ENCODE measurements at regions not wholly inside any gene's neighbourhood (a gene's known extent, or its start where the extent isn't known, plus 50 kb on each side); places are given as distances from the start of the nearest gene placed in this dataset.
"Not testable (repeated sequence)": the region's sequence is repeated elsewhere in the genome, so short reads cannot be mapped to it uniquely, and the experiment has no call there.

DNA sequence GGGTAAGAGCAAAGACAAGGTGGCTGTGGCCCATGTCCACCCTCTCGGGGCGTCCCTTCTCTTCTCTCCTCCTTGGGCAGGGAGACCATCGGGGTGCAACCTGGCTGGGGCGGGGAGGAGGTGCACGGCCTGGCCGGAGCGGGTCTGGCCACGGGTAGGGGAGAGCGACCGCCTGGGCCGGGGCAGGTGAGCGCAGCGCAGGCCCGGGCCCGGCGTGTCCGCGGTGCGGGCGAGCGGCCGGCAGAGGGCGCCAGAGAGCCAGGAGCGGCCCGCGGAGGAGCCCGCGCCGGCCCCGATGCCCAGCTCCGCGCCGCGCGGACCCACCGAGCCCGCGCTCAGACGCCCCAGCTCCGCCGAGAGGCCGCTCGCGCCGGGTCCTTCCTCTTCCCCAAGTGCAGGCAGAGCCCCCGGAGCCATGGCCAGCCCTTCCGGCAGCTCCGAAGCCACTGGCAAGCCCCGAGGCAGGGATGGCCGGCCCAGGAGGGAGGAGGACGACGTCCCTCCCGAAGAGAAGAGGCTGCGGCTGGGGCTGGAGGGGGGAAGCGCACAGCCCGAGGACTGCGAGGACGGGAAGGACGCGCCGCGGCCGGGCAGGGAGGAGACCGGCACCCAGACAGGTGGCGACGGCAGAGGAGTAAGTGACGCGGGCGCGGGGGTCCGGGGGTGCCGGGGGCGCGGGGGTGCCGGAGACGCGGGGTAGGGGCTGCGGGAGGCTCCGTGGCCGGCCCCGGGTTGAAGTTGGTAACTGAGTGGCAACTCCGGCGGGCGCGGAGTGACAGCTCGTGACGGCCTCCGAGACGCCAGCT lies 142.1 kb upstream of the EEF2KMT start:
- H4K20me1 ChIP-seq (ENCODE audit: insufficient read depth, low read depth, low read length); H3K4me3 ChIP-seq (ENCODE audit: low read length); H3K9ac ChIP-seq (ENCODE audit: low read length); H3K27me3 ChIP-seq (ENCODE audit: low read length); H3K9me3 ChIP-seq (ENCODE audit: low read length); H2AFZ ChIP-seq (ENCODE audit: low read length); H3K4me2 ChIP-seq (ENCODE audit: low read depth, low read length, poor library complexity, severe bottlenecking); H3K9me2 ChIP-seq (replicated peaks; ENCODE audit: insufficient read depth, low read length); H3K27ac ChIP-seq (ENCODE audit: low read length); H3K4me1 ChIP-seq (ENCODE audit: low read length); H3K36me3 ChIP-seq (ENCODE audit: insufficient read depth, low read length); H3K79me2 ChIP-seq (ENCODE audit: low read length): not testable (repeated sequence)
- peak; percentile 67 for DNase-seq

DNA sequence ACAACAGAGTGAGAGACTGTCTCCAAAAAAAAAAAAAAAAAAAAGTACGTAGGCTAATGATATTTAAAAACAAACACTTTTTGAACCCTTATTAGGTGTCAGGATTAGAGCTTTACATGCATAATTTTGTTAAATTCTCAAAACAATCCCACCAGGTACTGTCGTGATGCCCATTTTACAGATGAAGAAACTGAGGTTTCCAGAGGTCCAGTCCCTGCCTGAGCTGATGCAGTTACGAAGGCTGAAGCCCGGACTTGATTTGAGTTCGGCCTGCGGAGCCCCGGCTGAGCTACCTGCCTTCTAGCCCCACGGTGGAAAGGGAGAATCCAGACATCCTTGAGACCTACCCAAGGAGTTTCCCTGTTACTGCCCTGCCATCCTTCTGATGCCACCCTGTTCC lies 137.5 kb upstream of the EEF2KMT start:
- no peaks in the 10 kb centered on the region for H3K4me1 ChIP-seq (ENCODE audit: low read length)
- no peak overlapping the region for H3K27ac ChIP-seq (ENCODE audit: low read length)
- H3K9ac ChIP-seq (ENCODE audit: low read length) = no peak overlapping the region
- H3K79me2 ChIP-seq (ENCODE audit: low read length) = no peaks in the 10 kb centered on the region
- no peaks in the 10 kb centered on the region for H3K9me3 ChIP-seq (ENCODE audit: low read length)
- H4K20me1 ChIP-seq (ENCODE audit: insufficient read depth, low read depth, low read length) = no peaks in the 10 kb centered on the region
- H3K27me3 ChIP-seq (ENCODE audit: low read length) = no peaks in the 10 kb centered on the region
- H2AFZ ChIP-seq (ENCODE audit: low read length) = no peak overlapping the region
- no peak for DNase-seq
- no peaks in the 10 kb centered on the region for H3K9me2 ChIP-seq (replicated peaks; ENCODE audit: insufficient read depth, low read length)
- H3K4me2 ChIP-seq (ENCODE audit: low read depth, low read length, poor library complexity, severe bottlenecking) = no peak overlapping the region
- no peaks in the 10 kb centered on the region for H3K36me3 ChIP-seq (ENCODE audit: insufficient read depth, low read length)
- H3K4me3 ChIP-seq (ENCODE audit: low read length) = no peak overlapping the region

DNA sequence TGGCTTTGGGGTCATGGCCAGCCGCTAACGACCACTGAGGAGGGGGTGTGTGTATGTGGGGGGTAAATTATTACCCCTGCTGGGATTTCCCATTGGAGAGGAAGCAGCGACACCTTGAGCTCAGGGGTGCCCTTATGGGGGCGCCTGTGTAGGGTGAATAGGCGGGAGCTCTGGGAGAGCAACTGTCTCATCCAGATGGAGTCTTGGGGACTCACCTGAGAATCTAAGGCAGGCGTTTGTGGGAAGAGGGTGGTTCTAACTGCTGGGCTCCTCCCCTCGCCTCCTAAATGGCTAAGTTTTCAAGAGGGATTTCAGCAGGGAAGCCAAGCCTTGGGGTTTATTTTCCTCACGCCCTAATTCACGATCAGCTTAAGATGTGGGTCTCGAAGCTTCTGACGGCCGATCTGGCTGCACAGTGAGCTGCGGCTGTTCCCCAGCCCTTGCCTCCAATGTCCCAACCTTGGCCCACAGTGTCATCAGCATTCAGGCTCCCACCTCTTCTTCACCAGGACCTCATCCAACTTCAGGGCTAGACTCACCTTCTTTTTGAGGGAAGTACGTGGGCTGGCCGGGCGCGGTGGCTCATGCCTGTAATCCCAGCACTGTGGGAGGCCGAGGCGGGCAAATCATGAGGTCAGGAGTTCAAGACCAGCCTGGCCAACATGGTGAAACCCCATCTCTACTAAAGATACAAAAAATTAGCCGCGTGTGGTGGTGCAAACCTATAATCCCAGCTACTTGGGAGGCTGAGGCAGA lies 136.9 kb upstream of the EEF2KMT start:
- Histone ChIP-seq H3K27me3 (ENCODE audit: low read length) (no peaks in the 10 kb centered on the region), H2AFZ (ENCODE audit: low read length) (no peak overlapping the region), H3K36me3 (ENCODE audit: insufficient read depth, low read length) (no peaks in the 10 kb centered on the region), H3K9me2 (replicated peaks; ENCODE audit: insufficient read depth, low read length) (no peaks in the 10 kb centered on the region), H3K79me2 (ENCODE audit: low read length) (no peaks in the 10 kb centered on the region), H3K4me3 (ENCODE audit: low read length) (no peak overlapping the region), H3K9ac (ENCODE audit: low read length) (no peak overlapping the region), H3K4me1 (ENCODE audit: low read length) (no peaks in the 10 kb centered on the region), H3K9me3 (ENCODE audit: low read length) (no peaks in the 10 kb centered on the region), H3K27ac (ENCODE audit: low read length) (no peak overlapping the region), H4K20me1 (ENCODE audit: insufficient read depth, low read depth, low read length) (no peaks in the 10 kb centered on the region), H3K4me2 (ENCODE audit: low read depth, low read length, poor library complexity, severe bottlenecking) (no peak overlapping the region)
- DNase-seq = no peak

DNA sequence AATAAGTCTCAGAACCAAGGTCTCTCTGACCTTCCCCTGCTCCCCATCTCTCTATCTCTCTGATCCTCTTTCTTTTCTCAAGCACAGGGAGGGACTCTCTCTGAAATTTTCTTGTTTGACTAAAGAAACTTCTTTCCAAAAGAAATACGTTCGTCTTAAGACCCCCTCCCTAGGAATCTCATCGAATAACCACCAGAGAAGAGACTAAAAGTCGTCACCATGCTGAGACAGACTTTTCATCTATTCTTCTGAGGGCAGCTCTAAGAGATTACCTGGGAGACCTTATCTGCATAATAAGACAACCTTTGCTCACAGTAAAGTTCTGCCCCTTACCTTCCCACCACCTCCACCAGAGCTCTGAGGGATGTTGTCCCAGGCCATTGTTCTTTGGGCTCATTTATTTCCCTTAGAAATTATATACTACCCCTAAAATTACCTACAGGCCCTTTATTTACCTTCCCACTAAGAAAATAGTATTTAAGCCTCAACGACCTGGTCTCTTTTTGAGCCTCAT lies 133.7 kb upstream of the EEF2KMT start:
- H3K79me2 ChIP-seq (ENCODE audit: low read length) = no peaks in the 10 kb centered on the region
- no peaks in the 10 kb centered on the region for H3K9me2 ChIP-seq (replicated peaks; ENCODE audit: insufficient read depth, low read length)
- no peaks in the 10 kb centered on the region for H3K36me3 ChIP-seq (ENCODE audit: insufficient read depth, low read length)

DNA sequence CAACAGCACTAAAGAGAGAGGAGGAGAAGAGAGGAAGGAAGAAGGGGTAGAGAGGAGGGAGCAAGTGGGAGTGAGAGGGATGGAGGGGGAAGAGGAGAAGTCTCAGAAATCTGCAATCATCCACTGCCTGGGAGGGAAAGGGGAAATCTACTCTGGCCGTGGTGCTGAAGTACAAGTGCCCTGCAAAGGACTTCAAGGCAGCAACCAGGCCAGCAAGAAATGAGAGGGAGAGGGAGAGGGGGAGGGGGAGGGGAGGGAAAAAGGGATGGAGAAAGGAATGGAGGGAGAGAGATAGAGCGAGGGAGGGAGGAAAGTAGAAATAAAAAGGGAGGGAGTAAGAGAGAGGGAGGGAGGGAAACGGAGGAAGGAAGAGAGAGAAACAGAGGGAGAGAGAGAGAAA lies 130.8 kb upstream of the EEF2KMT start:
- Histone ChIP-seq H3K79me2 (ENCODE audit: low read length) (no peaks in the 10 kb centered on the region), H3K9ac (ENCODE audit: low read length) (no peak overlapping the region)

More for the DNA sequence above, 133.7 kb upstream of the EEF2KMT start:
- no peak for DNase-seq
- Histone ChIP-seq H3K9me3 (ENCODE audit: low read length) (no peaks in the 10 kb centered on the region), H3K4me1 (ENCODE audit: low read length) (no peaks in the 10 kb centered on the region), H3K9ac (ENCODE audit: low read length) (no peak overlapping the region), H3K27ac (ENCODE audit: low read length) (no peak overlapping the region), H4K20me1 (ENCODE audit: insufficient read depth, low read depth, low read length) (no peaks in the 10 kb centered on the region), H3K4me2 (ENCODE audit: low read depth, low read length, poor library complexity, severe bottlenecking) (no peak overlapping the region), H3K4me3 (ENCODE audit: low read length) (no peak overlapping the region), H2AFZ (ENCODE audit: low read length) (no peak overlapping the region), H3K27me3 (ENCODE audit: low read length) (no peaks in the 10 kb centered on the region)

DNA sequence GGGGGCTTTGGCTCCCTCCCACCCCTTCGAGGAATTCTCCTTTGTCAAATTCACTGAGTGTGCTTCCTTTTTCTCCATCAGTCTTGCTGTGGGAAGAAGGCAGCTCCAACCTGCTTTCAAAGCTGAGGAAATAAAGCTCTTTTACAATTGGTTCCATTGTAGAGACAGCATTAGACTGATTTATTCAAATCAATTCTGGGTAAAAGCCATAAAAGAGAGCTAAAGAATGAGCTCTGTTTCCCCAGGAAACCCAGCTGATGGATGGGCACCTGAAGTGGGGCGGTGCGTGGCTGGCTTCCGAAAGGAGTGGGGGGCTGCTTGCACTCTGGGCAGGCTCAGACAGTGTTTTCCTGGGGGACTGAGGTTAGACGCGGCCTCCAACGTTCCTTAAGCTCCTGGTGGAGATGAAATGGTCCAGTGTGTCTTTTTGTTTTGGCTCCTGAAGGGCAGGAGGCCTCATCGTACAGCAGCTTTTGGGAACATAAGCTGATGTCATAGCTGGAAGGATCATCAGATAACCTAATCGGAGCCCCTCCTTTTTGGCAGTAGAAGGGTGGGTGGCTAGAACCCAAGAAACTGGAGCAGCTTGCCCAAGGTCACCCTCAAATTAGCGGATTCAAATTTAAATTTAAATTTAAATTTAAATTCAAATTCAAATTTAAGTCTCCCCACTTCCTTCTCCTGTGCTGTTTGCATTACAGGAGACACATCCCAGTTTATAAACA lies 128.5 kb upstream of the EEF2KMT start:
- DNase-seq = no peak
- Histone ChIP-seq H3K27me3 (ENCODE audit: low read length) (no peaks in the 10 kb centered on the region), H4K20me1 (ENCODE audit: insufficient read depth, low read depth, low read length) (no peaks in the 10 kb centered on the region), H3K27ac (ENCODE audit: low read length) (no peak overlapping the region), H3K36me3 (ENCODE audit: insufficient read depth, low read length) (no peaks in the 10 kb centered on the region), H3K9me3 (ENCODE audit: low read length) (no peaks in the 10 kb centered on the region), H3K4me2 (ENCODE audit: low read depth, low read length, poor library complexity, severe bottlenecking) (no peak overlapping the region), H3K9ac (ENCODE audit: low read length) (no peak overlapping the region), H3K4me1 (ENCODE audit: low read length) (no peaks in the 10 kb centered on the region), H3K4me3 (ENCODE audit: low read length) (no peak overlapping the region), H3K9me2 (replicated peaks; ENCODE audit: insufficient read depth, low read length) (no peaks in the 10 kb centered on the region), H2AFZ (ENCODE audit: low read length) (no peak overlapping the region), H3K79me2 (ENCODE audit: low read length) (no peaks in the 10 kb centered on the region)

More for the DNA sequence above, 130.8 kb upstream of the EEF2KMT start:
- Histone ChIP-seq H4K20me1 (ENCODE audit: insufficient read depth, low read depth, low read length) (no peaks in the 10 kb centered on the region), H3K9me2 (replicated peaks; ENCODE audit: insufficient read depth, low read length) (no peaks in the 10 kb centered on the region), H3K36me3 (ENCODE audit: insufficient read depth, low read length) (no peaks in the 10 kb centered on the region), H3K9me3 (ENCODE audit: low read length) (no peaks in the 10 kb centered on the region), H2AFZ (ENCODE audit: low read length) (no peak overlapping the region), H3K27me3 (ENCODE audit: low read length) (no peaks in the 10 kb centered on the region), H3K4me3 (ENCODE audit: low read length) (no peak overlapping the region), H3K4me2 (ENCODE audit: low read depth, low read length, poor library complexity, severe bottlenecking) (no peak overlapping the region), H3K4me1 (ENCODE audit: low read length) (no peaks in the 10 kb centered on the region), H3K27ac (ENCODE audit: low read length) (no peak overlapping the region)
- DNase-seq = no peak

DNA sequence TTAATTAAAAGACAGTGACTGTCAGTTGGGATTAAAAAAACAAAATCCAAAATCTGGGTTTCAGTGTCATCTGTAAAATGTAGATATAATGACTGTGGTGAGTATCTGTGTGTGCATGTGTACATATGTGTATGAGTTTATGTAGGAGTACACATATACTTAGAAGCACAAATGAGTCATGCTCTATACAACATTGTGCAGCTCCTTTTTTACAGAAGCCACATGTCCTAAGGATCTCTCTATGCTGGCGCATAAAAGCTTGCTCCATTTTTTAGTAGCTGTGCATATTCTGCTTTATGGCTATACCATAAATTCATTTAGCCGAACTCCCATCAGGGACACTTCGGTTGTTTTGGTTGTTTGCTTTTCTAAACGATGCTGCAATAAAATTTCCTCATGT lies 125.2 kb upstream of the EEF2KMT start:
- H3K9me3 ChIP-seq (ENCODE audit: low read length) = no peaks in the 10 kb centered on the region
- H4K20me1 ChIP-seq (ENCODE audit: insufficient read depth, low read depth, low read length) = no peaks in the 10 kb centered on the region
- no peak overlapping the region for H3K9ac ChIP-seq (ENCODE audit: low read length)
- no peaks in the 10 kb centered on the region for H3K79me2 ChIP-seq (ENCODE audit: low read length)
- H3K36me3 ChIP-seq (ENCODE audit: insufficient read depth, low read length) = no peaks in the 10 kb centered on the region
- no peak overlapping the region for H3K4me3 ChIP-seq (ENCODE audit: low read length)
- no peaks in the 10 kb centered on the region for H3K27me3 ChIP-seq (ENCODE audit: low read length)
- H3K4me1 ChIP-seq (ENCODE audit: low read length) = no peaks in the 10 kb centered on the region
- no peak overlapping the region for H2AFZ ChIP-seq (ENCODE audit: low read length)
- no peak overlapping the region for H3K4me2 ChIP-seq (ENCODE audit: low read depth, low read length, poor library complexity, severe bottlenecking)
- H3K27ac ChIP-seq (ENCODE audit: low read length) = no peak overlapping the region
- no peak for DNase-seq
- H3K9me2 ChIP-seq (replicated peaks; ENCODE audit: insufficient read depth, low read length) = no peaks in the 10 kb centered on the region

DNA sequence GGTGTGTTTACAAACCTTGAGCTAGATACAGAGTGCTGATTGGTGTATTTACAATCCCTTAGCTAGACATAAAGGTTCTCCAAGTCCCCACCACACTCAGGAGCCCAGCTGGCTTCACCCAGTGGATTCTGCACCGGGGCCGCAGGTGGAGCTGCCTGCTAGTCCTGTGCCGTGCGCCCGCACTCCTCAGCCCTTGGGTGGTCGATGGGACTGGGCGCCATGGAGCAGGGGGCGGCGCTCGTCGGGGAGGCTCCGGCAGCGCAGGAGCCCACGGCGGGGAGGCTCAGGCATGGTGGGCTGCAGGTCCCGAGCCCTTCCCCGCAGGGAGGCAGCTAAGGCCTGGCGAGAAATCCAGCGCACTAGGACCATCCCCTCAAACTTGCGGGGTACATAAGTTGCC lies 124.2 kb upstream of the EEF2KMT start:
- H3K27ac ChIP-seq (ENCODE audit: low read length); H4K20me1 ChIP-seq (ENCODE audit: insufficient read depth, low read depth, low read length); H3K9me2 ChIP-seq (replicated peaks; ENCODE audit: insufficient read depth, low read length); H3K79me2 ChIP-seq (ENCODE audit: low read length); H3K4me2 ChIP-seq (ENCODE audit: low read depth, low read length, poor library complexity, severe bottlenecking); H3K9me3 ChIP-seq (ENCODE audit: low read length); H3K36me3 ChIP-seq (ENCODE audit: insufficient read depth, low read length); H3K27me3 ChIP-seq (ENCODE audit: low read length); H3K4me3 ChIP-seq (ENCODE audit: low read length); H3K4me1 ChIP-seq (ENCODE audit: low read length); DNase-seq; H3K9ac ChIP-seq (ENCODE audit: low read length); H2AFZ ChIP-seq (ENCODE audit: low read length): not testable (repeated sequence)

Data from Karpas-422 (cell line).